Spleen (tissue), 7 donors: ENCODE measurements at regions not wholly inside any gene's neighbourhood (a gene's known extent, or its start where the extent isn't known, plus 50 kb on each side); places are given as distances from the start of the nearest gene placed in this dataset.
"Not testable (repeated sequence)": the region's sequence is repeated elsewhere in the genome, so short reads cannot be mapped to it uniquely, and the experiment has no call there.

ENCODE experiments used
- CTCF ChIP-seq, 11 experiments: fragments of 200-600 bp in 7 of 11; fragments of 450-650 bp in 4 of 11; sonication (generic) in 4 of 11; IDR thresholded peaks in 8 of 11; conservative IDR thresholded peaks in 3 of 11; 1 replicate in 7 of 11; 2 replicates in 4 of 11; pipeline versions ENCODE4 v1.4.0 to v1.8.0; 2016 to 2021; ENCODE audit warnings: antibody characterized with exemption in 11 of 11, inconsistent platforms in 4 of 11, mild to moderate bottlenecking in 1 of 11
- POLR2A ChIP-seq, 3 donors: fragments of 450-650 bp; IDR thresholded peaks; one replicate each; pipeline ENCODE4 v1.5.1; 2017; ENCODE audit warnings: antibody characterized with exemption in 3 of 3, mild to moderate bottlenecking in 1 of 3
- POLR2AphosphoS5 ChIP-seq, 3 donors: sonication (generic); formaldehyde crosslinking; IDR thresholded peaks; one replicate each; pipeline ENCODE4 v1.5.1; 2017; ENCODE audit warnings: antibody characterized with exemption in 3 of 3
- donor health status: DM: no; HTN: no; CAD: no; lungs with moderate emphysema.
- donor health status: DM: no; HTN: no; CAD: no.
- donor health status: DM: no; HTN: no; CAD: no.

GRCh38 chr7:68254815-68255214 is 1258.2 kb downstream of the TYW1 start:
- TF ChIP-seq POLR2A (IDR thresholded peaks at IDR 0.05); CTCF (IDR thresholded peaks at IDR 0.05 in 8 of 11, conservative IDR thresholded peaks at IDR 0.05 in 3 of 11); POLR2AphosphoS5 (IDR thresholded peaks at IDR 0.05): not testable (repeated sequence)
